ENCODE measurements at regions not wholly inside any gene's neighbourhood (a gene's known extent, or its start where the extent isn't known, plus 50 kb on each side); places are given as distances from the start of the nearest gene placed in this dataset.

GRCh38 chr2:223470602-223471001 is 131.6 kb downstream of the SCG2 start (continued):
- no peak for TF ChIP-seq CTCF (IDR thresholded peaks at IDR 0.05; ENCODE audit: low read depth, low read length, missing input control)

GRCh38 chr2:223472771-223473170 is 129.4 kb downstream of the SCG2 start:
- Histone ChIP-seq H3K4me3 (ENCODE audit: low read depth in 1 of 3, low read length in 3 of 3) (no peak overlapping the region), H3K27me3 (ENCODE audit: control insufficient read depth in 4 of 4, insufficient read depth in 4 of 4, low read length in 3 of 4) (no peaks in the 10 kb centered on the region), H3K9me3 (ENCODE audit: control insufficient read depth in 4 of 4, low read length in 3 of 4) (no peaks in the 10 kb centered on the region), H3K4me1 (ENCODE audit: control insufficient read depth in 4 of 4, insufficient read depth in 4 of 4, low read length in 3 of 4) (no peaks in the 10 kb centered on the region), H3K9ac (ENCODE audit: low read depth in 1 of 2, low read length in 2 of 2) (no peak overlapping the region), H3K36me3 (ENCODE audit: control insufficient read depth in 4 of 4, insufficient read depth in 3 of 4, low read depth in 1 of 4, low read length in 3 of 4) (no peaks in the 10 kb centered on the region), H3K27ac (ENCODE audit: low read depth in 1 of 2, low read length in 2 of 2) (no peak overlapping the region)
- DNase-seq (ENCODE audit: low spot score): no peak
- TF ChIP-seq EGR1 (IDR thresholded peaks at IDR 0.05; ENCODE audit: low read depth in 2 of 2) (no peak), HNF4A (conservative IDR thresholded peaks at IDR 0.05) (no peak), MAX (IDR thresholded peaks at IDR 0.05) (no peak), RXRA (IDR thresholded peaks at IDR 0.05) (no peak), YY1 (IDR thresholded peaks at IDR 0.05) (no peak)
- WGBS: 88% methylated on average over 4 of the region's 4 CpGs

GRCh38 chr2:223474893-223475292 is 127.3 kb downstream of the SCG2 start:
- 72% methylated on average over 2 of the region's 2 CpGs for WGBS
- TF ChIP-seq FOXA1 (IDR thresholded peaks at IDR 0.05): no peak
- Histone ChIP-seq H3K36me3 (ENCODE audit: control insufficient read depth in 4 of 4, insufficient read depth in 3 of 4, low read depth in 1 of 4, low read length in 3 of 4) (no peaks in the 10 kb centered on the region), H3K27ac (ENCODE audit: low read depth in 1 of 2, low read length in 2 of 2) (no peak overlapping the region), H3K27me3 (ENCODE audit: control insufficient read depth in 4 of 4, insufficient read depth in 4 of 4, low read length in 3 of 4) (no peaks in the 10 kb centered on the region), H3K9me3 (ENCODE audit: control insufficient read depth in 4 of 4, low read length in 3 of 4) (peaks cover 0 to under 1% (median 0%) of the 10 kb centered on the region in 4 donors), H3K9ac (ENCODE audit: low read depth in 1 of 2, low read length in 2 of 2) (no peak overlapping the region), H3K4me1 (ENCODE audit: control insufficient read depth in 4 of 4, insufficient read depth in 4 of 4, low read length in 3 of 4) (no peaks in the 10 kb centered on the region), H3K4me3 (ENCODE audit: low read depth in 1 of 3, low read length in 3 of 3) (no peak overlapping the region)
- DNase-seq (ENCODE audit: low spot score): no peak

- DNase-seq (ENCODE audit: low spot score): no peak
- TF ChIP-seq ZBTB33 (IDR thresholded peaks at IDR 0.05) (no peak), GABPA (IDR thresholded peaks at IDR 0.05 in 1 of 2, conservative IDR thresholded peaks at IDR 0.05 in 1 of 2) (no peak), MAX (IDR thresholded peaks at IDR 0.05) (no peak), NR2F2 (IDR thresholded peaks at IDR 0.05) (no peak), HNF4G (IDR thresholded peaks at IDR 0.05) (no peak), TAF1 (conservative IDR thresholded peaks at IDR 0.05) (no peak), EGR1 (IDR thresholded peaks at IDR 0.05; ENCODE audit: low read depth in 2 of 2) (no peak)
- 75% methylated on average over 2 of the region's 2 CpGs for WGBS
- no peak overlapping the region for H3K9ac ChIP-seq (ENCODE audit: low read depth in 1 of 2, low read length in 2 of 2)
- H3K27me3 ChIP-seq (ENCODE audit: control insufficient read depth in 4 of 4, insufficient read depth in 4 of 4, low read length in 3 of 4): no peaks in the 10 kb centered on the region
- no peaks in the 10 kb centered on the region for H3K4me1 ChIP-seq (ENCODE audit: control insufficient read depth in 4 of 4, insufficient read depth in 4 of 4, low read length in 3 of 4)
- H3K27ac ChIP-seq (ENCODE audit: low read depth in 1 of 2, low read length in 2 of 2): no peak overlapping the region
- H3K4me3 ChIP-seq (ENCODE audit: low read depth in 1 of 3, low read length in 3 of 3): no peak overlapping the region
- peaks cover 0 to 3% (median 0%) of the 10 kb centered on the region in 4 donors for H3K9me3 ChIP-seq (ENCODE audit: control insufficient read depth in 4 of 4, low read length in 3 of 4)
- H3K36me3 ChIP-seq (ENCODE audit: control insufficient read depth in 4 of 4, insufficient read depth in 3 of 4, low read depth in 1 of 4, low read length in 3 of 4): no peaks in the 10 kb centered on the region
Observed at GRCh38 chr2:223475901-223476300, 126.3 kb downstream of the SCG2 start.

Data from liver (tissue), 8 donors.